K562 (cell line): ENCODE measurements at regions not wholly inside any gene's neighbourhood (a gene's known extent, or its start where the extent isn't known, plus 50 kb on each side); places are given as distances from the start of the nearest gene placed in this dataset.
A peak's percentile ranks its signal among the peaks of the same experiment; 100 is the strongest.

Experiments
- CAMTA2 ChIP-seq: fragments of 250-450 bp; sonication (Bioruptor Pico); conservative IDR thresholded peaks from 2 replicates; pipeline ENCODE4 v1.5.1; 2022
- DNMT1 ChIP-seq: fragments of 450-650 bp; IDR thresholded peaks from 2 replicates; pipeline ENCODE4 v1.6.1; 2016; ENCODE audit warnings: antibody characterized with exemption, mild to moderate bottlenecking
- POLR2A ChIP-seq: fragments of 450-650 bp; conservative IDR thresholded peaks from 2 replicates; pipeline ENCODE4 v1.6.1; 2016
- TF ChIP-seq, protein P1 (sequence below): sonication (generic); formaldehyde crosslinking; IDR thresholded peaks from 2 replicates; pipeline ENCODE4 v1.8.0; 2023; ENCODE audit warnings: mild to moderate bottlenecking, missing genetic modification reagents
- TF ChIP-seq, protein P2 (sequence below): fragments of 450-650 bp; IDR thresholded peaks from 2 replicates; pipeline ENCODE4 v1.6.1; 2016; ENCODE audit warnings: borderline replicate concordance
- TF ChIP-seq, protein P3 (sequence below): fragments of 450-650 bp; IDR thresholded peaks from one replicate; pipeline ENCODE4 v1.6.1; 2018; ENCODE audit warnings: mild to moderate bottlenecking, moderate library complexity; ENCODE audit not compliant: partially characterized antibody
- TF ChIP-seq, protein P4 (sequence below), 3 experiments: IDR thresholded peaks in 2 of 3; conservative IDR thresholded peaks in 1 of 3; 2 replicates each; pipeline ENCODE4 v1.5.1; 2011 to 2012; ENCODE audit warnings: low read length in 3 of 3, mild to moderate bottlenecking in 3 of 3, control low read depth in 2 of 3, improper control_type of control experiment in 1 of 3, inconsistent platforms in 1 of 3, low read depth in 1 of 3, mixed read lengths in 1 of 3, moderate library complexity in 1 of 3; ENCODE audit not compliant: insufficient read depth in 2 of 3
- TF ChIP-seq, protein P5 (sequence below): sonication (generic); formaldehyde crosslinking; IDR thresholded peaks from 2 replicates; pipeline ENCODE4 v1.9.0; 2022; ENCODE audit warnings: mild to moderate bottlenecking, missing genetic modification reagents

DNA sequence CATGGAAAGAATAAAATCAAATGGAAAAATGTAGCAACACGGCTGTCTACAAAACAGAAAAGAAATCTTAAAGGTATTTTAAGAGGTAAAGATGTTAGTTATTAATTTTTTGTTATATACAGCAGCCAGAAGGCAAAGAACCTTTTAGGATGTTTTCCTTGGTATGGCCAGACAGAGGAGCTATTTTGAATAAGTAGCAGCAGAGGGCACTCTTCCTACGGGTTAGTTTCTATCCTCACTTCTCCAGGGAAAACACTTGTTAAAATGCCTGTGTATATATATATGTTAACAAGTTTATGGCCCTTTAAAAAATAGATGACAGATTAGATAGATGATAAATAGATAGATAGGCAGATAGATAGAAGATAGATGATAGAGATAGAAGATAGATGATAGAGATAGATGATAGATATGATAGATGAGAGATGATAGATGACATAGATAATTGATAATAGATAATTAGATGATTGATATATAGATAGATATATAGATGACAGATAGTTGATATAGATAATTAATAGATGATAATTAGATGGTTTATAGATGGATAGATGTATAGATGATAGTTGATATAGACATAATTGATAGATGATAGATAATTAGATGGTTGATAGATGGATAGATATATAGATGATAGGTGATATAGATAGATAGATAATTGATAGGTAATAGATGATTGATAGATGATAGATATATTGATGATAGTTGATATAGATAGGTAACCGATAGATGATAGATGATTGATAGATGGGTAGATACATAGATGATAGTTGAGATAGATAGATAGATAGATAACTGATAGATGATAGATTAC, 57.8 kb upstream of the WIPF3 start:
- TF ChIP-seq, protein P1, sequence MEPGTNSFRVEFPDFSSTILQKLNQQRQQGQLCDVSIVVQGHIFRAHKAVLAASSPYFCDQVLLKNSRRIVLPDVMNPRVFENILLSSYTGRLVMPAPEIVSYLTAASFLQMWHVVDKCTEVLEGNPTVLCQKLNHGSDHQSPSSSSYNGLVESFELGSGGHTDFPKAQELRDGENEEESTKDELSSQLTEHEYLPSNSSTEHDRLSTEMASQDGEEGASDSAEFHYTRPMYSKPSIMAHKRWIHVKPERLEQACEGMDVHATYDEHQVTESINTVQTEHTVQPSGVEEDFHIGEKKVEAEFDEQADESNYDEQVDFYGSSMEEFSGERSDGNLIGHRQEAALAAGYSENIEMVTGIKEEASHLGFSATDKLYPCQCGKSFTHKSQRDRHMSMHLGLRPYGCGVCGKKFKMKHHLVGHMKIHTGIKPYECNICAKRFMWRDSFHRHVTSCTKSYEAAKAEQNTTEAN, result no peak
- TF ChIP-seq DNMT1, result no peak
- TF ChIP-seq, protein P2, sequence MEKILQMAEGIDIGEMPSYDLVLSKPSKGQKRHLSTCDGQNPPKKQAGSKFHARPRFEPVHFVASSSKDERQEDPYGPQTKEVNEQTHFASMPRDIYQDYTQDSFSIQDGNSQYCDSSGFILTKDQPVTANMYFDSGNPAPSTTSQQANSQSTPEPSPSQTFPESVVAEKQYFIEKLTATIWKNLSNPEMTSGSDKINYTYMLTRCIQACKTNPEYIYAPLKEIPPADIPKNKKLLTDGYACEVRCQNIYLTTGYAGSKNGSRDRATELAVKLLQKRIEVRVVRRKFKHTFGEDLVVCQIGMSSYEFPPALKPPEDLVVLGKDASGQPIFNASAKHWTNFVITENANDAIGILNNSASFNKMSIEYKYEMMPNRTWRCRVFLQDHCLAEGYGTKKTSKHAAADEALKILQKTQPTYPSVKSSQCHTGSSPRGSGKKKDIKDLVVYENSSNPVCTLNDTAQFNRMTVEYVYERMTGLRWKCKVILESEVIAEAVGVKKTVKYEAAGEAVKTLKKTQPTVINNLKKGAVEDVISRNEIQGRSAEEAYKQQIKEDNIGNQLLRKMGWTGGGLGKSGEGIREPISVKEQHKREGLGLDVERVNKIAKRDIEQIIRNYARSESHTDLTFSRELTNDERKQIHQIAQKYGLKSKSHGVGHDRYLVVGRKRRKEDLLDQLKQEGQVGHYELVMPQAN, result no peak
- TF ChIP-seq, protein P3, sequence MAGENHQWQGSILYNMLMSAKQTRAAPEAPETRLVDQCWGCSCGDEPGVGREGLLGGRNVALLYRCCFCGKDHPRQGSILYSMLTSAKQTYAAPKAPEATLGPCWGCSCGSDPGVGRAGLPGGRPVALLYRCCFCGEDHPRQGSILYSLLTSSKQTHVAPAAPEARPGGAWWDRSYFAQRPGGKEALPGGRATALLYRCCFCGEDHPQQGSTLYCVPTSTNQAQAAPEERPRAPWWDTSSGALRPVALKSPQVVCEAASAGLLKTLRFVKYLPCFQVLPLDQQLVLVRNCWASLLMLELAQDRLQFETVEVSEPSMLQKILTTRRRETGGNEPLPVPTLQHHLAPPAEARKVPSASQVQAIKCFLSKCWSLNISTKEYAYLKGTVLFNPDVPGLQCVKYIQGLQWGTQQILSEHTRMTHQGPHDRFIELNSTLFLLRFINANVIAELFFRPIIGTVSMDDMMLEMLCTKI, result no peak
- TF ChIP-seq POLR2A, result no peak
- TF ChIP-seq CAMTA2, result no peak
- TF ChIP-seq, protein P4, sequence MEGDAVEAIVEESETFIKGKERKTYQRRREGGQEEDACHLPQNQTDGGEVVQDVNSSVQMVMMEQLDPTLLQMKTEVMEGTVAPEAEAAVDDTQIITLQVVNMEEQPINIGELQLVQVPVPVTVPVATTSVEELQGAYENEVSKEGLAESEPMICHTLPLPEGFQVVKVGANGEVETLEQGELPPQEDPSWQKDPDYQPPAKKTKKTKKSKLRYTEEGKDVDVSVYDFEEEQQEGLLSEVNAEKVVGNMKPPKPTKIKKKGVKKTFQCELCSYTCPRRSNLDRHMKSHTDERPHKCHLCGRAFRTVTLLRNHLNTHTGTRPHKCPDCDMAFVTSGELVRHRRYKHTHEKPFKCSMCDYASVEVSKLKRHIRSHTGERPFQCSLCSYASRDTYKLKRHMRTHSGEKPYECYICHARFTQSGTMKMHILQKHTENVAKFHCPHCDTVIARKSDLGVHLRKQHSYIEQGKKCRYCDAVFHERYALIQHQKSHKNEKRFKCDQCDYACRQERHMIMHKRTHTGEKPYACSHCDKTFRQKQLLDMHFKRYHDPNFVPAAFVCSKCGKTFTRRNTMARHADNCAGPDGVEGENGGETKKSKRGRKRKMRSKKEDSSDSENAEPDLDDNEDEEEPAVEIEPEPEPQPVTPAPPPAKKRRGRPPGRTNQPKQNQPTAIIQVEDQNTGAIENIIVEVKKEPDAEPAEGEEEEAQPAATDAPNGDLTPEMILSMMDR (IDR thresholded peaks at IDR 0.05 in 2 of 3, conservative IDR thresholded peaks at IDR 0.05 in 1 of 3; ENCODE audit: insufficient read depth in 2 of 3, low read depth in 1 of 3, low read length in 3 of 3), result peak; percentile 59 to 72 (median 70)
- TF ChIP-seq, protein P5, sequence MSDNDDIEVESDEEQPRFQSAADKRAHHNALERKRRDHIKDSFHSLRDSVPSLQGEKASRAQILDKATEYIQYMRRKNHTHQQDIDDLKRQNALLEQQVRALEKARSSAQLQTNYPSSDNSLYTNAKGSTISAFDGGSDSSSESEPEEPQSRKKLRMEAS (CRISPR knock-in tag), result no peak
